ENCODE measurements at regions not wholly inside any gene's neighbourhood (a gene's known extent, or its start where the extent isn't known, plus 50 kb on each side); places are given as distances from the start of the nearest gene placed in this dataset.
"Not testable (repeated sequence)": the region's sequence is repeated elsewhere in the genome, so short reads cannot be mapped to it uniquely, and the experiment has no call there.

GRCh38 chr1:83438316-83438715 lies 560.6 kb downstream of the TTLL7 start:
- TF ChIP-seq CTCF, POLR2A (IDR thresholded peaks at IDR 0.05): not testable (repeated sequence)

All from Peyer's patch (tissue), 4 donors.